HG02852 (cell line): ENCODE measurements at regions not wholly inside any gene's neighbourhood (a gene's known extent, or its start where the extent isn't known, plus 50 kb on each side); places are given as distances from the start of the nearest gene placed in this dataset.
"Not testable (repeated sequence)": the region's sequence is repeated elsewhere in the genome, so short reads cannot be mapped to it uniquely, and the experiment has no call there.

Experiments
- ATAC-seq: cut with Tn5 transposase; IDR thresholded peaks from one replicate; pipeline ENCODE4 v1.9.1; 2021; ENCODE audit warnings: mild to moderate bottlenecking, moderate library complexity; ENCODE audit not compliant: unreplicated experiment

DNA sequence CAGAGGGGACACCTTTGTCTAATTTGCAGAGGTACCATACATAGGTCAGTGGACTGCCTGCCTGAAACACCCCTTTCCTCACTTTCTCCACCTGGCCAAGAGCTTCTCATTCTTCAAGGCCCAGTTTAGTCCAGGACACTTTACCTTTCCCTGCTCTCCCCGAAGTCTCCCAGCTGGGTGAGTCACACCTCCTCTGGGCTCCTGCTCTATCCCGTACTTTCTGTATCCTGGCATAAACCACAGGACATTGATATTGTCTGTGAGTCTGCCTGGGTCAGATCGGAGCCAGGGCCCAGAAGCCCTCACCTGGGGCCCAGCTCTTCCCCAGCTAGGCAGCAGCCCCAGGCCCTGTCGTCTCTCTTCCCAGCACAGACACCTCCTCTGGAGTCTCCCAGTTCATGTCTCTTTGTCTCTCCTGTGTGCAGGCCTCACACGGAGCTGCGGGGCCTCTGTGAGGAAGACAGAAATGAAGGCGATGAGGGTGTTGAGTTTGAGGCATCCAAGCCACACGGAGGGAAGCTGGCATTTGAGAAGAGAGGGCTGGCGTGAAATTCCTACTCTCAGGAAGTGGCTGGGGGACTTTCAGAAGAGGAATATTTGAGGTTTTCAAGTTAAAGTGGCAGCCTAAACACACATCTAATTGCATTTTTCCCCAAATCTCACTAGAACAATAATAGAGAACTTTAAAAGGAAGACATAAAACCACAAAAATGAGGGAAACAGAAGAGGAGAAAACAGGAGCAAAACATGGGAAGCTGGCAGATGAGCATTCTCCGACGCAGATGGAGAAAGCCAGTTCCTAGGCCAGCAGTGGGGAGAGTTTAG is 79.6 kb upstream of the LAPTM4A start:
- no peak for ATAC-seq

DNA sequence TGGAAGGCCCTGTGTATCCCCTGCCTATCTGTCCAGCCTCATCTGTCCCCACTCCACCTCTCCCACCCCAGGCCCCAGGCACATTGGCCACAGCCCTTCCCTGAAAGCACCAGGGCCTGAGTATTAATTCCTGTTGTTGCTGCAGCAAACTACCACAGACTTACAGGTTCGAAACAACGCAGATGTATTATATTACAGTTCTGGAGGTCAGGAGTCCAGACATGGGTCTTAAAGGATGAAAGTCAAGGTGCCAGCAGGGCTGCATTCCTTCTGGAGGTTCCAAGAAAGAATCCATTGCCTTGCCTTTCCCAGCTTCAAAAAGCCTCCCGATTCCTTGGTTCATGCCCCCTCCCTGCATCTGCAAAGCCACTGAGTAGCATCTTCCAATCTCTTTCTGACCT is 78.7 kb upstream of the LAPTM4A start:
- no peak for ATAC-seq

DNA sequence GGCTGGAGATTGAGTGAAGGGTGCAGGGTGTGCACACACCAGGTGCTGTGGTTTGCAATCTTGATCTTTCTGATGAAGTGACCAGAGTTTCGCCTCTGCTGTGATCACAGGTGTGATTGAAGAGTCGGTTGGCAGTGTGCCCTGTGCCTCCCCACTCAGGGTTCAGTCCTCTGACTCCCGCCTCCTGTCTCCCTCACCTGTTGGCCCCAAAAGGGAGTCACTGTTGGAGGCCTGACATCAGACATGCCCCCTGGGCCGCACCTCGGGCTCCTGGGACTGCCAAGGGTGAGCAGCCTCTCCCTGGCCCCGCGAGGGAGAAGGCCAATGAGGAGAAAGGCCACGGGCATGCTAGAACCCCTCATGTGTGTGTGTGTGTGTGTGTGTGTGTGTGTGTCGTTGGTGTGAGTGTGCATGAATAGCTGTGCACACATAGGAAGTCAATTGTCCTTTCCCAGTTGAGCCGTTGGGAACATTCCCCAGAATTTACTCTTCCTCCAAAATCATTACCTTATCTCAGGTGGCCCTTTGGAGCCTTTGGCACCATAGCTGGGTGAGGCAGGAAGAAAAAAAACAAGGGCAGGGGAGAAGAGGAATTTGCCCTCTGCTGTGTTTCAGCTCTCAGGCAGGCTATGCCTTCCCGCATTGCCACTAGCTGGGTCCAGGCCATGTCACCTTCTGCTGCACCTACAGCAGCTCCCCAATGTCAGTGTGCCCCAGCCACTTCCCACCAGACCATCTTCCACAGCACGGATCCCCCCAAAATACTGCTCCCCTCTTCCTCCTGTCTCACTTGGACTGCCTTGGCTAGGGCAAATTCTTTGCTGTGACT is 78.1 kb upstream of the LAPTM4A start:
- ATAC-seq, result no peak

DNA sequence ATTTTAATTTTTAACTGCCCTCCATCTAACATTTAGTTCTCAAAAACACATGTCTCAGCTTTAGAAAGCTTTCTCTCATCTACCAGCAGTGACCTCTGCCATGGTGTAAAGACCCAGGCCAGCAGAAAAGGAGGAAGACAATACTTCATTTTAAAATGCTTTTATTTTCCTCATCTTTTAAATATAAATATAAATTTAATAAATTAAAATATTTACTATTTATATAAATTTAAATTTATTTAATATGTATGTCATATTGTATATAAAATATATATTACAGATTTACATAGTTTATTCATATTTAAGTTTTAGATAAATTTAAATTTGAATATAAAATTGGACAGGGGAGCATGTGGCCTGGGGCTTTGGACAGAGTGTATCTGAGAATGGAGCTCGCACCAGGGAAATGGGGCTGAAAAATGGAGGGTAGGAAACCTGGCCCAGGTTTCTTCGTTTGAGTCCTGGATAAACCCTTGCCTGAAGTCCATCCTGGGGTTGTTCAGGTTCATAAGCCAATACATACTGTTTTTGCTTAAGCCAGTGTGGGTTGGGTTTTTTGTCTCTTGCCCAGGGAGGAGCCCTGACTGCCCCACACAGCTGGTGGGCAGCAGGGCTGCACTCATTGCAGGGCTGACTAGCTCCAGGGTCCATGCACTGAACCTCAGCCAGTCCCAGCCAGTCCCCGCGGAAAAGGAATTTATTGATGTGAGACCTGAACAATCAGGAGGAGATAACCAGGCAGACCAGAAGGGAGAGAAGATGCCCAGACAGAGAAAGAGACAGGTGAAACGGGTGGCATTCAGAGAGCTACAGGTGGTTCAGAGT is 77.3 kb upstream of the LAPTM4A start:
- ATAC-seq, result no peak

DNA sequence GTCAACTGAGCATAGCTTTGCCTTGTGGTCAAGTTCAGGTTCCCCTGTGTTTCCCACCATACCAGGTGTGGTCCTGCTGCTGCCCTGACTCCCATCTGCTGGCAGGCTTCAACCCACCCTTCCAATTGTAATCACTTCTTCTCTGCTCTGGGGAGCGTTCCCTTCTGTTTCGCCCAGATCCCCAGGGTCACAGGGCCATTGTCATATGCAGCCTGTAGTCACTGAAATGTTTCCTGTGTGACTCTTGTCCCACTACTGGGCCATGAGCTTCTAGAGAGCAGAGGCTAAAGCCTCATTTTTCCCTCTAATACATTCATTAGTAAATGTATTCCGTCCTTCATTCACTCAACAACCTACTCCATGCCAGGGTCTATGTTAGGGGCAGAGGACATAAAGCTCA is 75.0 kb upstream of the LAPTM4A start:
- no peak for ATAC-seq

DNA sequence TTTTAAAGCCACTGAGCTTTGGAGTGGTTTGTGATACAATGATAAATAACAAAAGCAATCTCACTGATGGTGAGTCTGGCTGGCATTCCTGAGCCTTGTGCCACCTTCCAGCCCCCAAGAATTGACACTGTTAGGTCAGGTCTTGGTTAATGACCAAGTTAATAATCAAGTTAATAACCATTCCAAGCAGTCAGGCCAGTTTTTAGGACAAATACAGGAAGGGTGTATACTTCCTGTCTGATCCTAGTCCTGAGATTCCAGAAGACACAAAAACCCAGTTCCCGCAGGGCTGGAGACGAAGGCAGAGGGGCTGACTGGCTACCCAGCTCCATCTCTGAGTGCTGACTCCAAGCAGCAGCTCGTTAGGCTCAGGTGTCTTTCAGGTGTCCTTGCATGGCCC is 74.6 kb upstream of the LAPTM4A start:
- ATAC-seq, result no peak

DNA sequence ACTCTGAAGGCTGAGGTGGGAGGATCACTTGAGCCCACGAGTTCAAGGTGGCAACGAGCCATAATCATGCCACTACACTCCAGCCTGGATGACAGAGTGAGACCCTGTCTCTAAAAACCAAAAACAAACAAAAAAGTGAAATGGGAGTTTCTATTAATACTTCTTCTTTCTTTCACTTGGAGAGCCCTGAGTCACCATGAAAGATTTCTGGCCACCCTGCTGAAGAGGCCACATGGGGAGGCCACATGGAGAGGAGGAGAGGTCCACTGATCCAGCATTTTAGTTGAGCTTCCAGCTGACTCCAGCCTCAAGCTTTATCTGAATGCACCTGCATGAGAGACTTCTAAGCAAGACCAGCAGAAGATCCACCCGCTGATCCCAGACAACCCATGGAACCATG is 74.2 kb upstream of the LAPTM4A start:
- no peak for ATAC-seq

DNA sequence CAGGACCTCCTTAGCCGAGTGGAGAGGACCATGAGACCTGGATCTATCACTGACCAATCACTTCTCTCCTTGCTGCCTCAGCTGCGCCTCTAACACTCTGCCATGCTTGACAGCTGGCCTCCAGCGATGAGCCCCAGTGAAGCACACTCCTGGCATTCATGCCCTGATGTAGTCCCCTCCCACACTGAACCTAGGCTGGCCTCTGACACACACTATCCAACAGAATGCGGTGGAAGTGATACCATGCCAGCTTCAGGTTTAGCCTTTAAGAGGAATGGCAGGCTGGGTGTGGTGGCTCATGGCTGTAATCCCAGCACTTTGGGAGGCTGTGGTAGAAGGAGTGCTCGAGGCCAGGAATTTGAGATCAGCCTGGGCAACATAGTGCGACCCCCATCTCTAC is 73.7 kb upstream of the LAPTM4A start:
- no peak for ATAC-seq

DNA sequence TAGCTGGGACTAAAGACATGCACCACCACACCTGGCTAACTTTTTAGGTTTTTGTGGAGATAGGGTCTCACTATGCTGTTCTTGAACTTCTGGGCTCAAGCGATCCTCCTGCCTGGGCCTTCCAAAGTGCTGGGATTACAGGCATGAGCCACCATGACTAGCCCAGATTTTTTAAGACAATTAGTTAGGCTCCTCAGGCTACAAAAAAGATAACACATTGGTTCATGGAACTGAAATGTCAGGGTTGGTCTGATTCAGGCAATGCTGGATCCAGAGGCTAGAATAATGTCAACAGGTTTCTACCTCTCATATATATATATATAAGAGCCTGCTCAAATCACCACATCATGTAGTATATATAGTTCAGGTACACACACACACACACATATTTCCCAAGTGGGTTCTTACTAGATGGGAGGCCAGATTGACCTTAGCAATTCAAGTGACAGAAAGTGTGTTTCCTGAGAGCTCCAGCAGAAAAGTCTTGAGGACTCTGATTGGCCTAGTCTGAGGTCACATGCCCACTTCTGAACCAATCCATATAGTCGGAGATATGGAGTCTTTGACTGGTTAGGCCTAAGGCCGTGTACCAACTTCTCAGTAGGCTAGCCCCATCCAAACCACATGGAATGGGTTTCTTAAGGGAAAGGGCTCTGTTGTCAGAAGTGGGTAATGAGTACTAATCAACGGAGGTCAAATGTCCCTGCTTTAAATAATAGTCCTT is 72.6 kb upstream of the LAPTM4A start:
- no peak for ATAC-seq

DNA sequence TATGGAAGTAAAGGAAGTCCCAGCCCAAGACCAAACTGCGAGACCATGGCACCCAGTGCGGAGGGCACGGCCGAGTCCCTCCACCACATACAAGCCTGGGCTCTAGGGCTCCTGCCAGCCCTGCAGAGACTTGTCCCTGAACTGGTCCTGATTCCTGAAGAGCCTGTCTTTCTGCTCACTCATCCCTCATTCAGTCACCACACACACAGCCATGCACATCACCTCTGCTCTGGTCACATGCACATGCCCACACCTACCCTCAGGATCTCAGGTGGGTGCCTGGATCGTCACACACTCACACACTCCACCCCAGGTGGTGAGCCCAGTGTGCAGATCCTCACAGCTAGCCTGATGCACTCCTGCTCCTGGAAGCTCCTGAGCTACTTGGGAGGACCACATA is 71.4 kb upstream of the LAPTM4A start:
- no peak for ATAC-seq

DNA sequence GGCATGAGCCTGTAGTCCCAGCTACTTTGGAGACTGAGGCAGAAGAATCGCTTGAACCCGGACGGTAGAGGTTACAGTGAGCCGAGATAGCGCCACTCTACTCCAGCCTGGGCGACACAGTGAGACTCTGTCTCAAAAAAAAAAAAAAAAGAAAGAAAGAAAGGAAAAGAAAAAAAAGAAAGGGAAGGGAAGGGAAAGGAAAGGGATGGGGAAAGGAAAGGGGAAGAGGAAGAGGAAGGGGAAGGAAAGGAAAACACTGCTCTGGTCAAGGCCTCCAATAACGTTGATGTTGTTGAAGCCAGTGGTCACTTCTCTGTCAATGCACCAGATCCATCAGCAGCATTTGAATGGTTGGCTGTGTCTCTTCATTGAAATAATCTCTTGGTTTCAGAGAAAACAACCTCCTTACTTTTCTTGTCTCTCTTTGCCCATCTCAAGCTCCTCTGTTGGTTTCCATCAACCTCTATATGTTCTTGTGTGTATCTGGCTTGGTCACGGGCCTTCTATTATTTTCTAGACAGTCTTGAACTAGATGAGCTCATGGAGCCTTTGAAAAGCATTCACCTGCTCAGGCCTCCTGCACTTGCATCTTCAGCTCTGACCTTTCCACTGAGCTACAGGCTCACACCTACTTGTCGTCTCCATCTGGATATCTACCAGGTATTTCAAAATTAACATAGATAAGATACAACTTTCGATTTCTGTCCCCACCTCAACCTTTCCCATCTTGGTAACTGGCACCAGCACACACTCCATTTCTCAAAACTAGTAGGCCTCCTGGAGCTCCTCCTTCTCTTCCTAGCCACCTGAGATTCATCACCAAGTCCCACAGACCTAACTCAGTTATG is 69.4 kb upstream of the LAPTM4A start:
- ATAC-seq, result no peak

DNA sequence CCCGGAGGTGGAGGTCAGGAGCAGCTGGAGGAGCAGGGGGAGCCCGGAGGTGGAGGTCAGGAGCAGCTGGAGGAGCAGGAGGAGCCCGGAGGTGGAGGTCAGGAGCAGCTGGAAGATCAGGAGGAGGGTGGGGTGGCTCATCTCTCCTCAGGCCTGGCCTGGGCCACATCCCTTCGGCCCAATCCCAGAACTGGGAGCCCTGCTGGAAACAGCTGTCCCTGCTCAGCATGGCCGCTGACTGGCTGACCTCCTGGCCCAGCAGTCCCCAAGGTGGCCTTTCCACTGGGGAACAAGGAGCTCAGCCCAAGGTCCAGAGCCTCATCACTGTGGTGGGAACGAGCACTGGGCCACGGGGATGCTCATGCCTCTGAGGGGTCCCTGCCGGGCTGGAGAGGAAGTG is 66.6 kb upstream of the LAPTM4A start:
- no peak for ATAC-seq

DNA sequence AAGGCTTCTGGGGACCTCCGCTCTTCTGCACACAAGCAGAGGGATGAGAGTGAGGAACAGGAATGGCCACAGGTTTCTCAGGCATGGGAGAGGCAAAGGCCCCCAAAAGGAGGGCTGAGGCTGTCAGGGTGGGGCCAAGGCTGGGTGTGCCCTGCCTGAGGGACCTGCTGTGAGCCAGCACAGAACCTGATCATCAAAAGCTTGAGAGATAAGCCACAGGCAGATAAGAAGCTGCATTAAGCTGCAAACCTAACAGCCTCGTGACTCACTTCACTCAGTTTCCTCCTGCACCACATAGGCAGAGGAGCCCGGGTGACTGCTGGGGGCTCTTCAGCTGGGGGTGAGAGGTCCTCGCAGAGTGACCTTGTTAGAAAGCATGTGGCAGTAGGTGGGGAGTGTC is 64.5 kb upstream of the LAPTM4A start:
- ATAC-seq, result no peak

DNA sequence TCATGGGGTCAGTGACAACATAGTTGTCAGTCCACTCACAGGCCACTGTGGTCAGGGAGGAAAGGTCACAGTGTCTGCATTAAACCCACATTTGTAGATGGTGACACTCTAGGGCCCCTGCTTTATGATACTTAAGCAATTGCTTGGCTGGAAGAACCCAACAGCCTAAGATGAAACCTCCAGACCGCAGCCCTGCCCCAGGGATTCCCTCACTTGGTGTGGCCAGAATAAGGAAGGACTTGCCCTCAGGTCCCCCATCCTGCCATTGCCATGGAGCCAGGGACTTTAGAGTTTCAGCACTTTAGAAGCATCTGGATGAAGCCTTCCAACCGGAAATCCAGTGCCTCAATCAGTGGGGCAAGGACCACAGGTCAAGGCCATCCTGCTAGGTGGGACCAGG is 63.9 kb upstream of the LAPTM4A start:
- no peak for ATAC-seq

DNA sequence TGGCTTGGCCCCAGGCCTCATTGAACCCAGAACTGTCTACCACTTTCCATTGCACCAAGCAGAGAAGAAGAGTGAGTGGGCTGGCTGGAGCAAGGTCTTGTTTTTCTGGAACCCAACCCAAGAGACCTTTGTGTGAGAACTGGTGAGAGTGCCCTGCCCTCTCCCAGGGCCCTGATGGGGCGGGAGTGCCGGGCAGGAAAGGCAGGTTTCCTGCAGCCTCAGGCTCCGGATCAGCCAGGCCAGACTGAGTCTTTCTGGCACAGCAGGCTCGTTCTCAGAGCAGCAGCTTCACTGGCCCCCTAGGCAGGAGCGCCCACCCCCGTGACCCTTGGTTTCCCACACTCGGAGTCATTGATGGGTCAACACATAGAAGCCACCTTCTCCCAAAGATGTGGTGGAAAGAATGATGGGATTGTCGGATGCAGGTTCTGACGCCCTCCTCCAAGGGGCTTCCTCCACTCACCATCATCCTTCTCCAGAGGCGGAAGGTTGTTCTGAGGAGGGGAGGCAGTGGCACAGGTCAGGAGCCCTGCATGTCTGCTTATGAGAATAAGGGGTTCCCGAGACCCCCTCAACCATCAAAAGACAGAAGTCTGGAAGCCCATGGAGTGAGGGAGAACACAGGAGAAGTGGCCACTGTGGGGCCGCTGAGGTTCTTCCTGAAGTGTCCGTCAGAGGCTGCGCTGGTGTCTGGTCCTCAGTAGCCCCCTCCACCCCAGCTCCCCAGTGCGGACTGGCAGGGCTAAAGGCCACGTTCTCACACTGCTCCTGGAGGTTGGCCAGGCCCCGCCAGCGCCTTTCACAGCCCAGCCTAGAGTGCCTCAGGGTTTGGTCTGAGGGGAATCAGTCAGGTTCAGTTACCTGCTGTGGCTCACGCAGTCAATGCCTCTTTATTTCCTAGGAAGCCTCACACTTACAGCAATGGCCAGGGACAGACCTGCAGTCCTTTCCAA is 62.8 kb upstream of the LAPTM4A start:
- no peak for ATAC-seq

DNA sequence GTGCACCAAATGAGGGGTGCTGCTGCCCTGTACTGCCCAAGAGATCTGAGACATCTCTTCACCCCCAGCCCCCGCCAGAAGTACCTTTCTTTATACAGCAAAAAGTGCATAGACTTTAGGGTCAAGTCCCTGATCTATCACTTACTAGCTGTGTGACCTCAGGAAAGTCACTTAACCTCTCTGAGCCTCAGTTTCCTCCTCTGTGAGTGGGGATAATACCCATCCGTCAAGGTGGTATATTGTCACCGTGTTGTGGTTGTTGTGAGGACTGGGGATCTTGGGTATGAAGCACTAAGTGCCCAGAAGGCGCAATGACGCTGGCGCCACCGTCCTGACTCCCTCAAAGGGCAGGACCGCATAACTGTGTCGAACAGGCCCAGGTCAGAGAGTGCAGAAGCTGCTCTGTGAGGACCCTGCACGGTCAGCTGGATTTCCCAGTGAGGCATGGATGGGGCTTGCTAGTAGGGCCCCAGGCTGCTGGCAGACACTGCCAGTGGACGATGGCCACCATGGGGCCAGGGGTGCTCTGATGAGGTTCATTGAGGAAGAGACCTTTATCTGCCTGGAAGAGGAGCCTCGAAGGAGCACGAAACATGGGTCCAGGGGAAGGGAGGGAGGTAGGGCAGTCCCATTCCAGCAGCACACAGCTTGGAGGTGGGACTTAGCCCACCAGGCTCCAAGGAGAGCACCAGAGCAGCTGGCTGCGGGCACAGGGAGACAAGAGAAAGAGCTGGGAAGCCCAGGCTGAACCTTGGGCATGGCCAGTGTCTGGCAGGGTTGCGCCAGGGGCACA is 61.8 kb upstream of the LAPTM4A start:
- ATAC-seq, result no peak

DNA sequence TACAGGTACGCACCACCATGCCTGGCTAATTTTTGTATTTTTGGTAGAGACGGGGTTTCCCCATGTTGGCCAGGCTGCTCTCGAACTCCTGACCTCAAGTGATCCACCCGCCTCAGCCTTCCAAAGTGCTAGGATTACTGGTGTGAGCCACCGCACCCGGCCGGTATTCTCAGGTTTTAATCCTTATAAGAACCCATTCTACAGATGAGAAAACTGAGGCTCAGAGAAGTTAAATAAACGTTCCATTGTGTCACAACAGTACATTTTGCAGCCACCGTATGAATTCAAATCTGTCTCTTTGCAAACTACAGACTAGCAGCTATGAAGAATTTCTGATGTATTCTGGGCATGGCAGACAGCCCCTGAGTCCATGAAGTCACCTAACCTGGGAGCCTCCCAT is 60.9 kb upstream of the LAPTM4A start:
- not testable (repeated sequence) for ATAC-seq
